ENCODE measurements at regions not wholly inside any gene's neighbourhood (a gene's known extent, or its start where the extent isn't known, plus 50 kb on each side); places are given as distances from the start of the nearest gene placed in this dataset.

GRCh38 chr4:116899561-116899960 lies 185.8 kb downstream of the TRAM1L1 start:
- H2BK15ac ChIP-seq (ENCODE audit: low read depth, low read length): no peak overlapping the region
- no peak for TF ChIP-seq MAZ (IDR thresholded peaks at IDR 0.05; ENCODE audit: borderline replicate concordance, low read depth, low read length)
- no peak for TF ChIP-seq RCOR1 (IDR thresholded peaks at IDR 0.05; ENCODE audit: insufficient replicate concordance, low read length)
- no peak for TF ChIP-seq MXI1 (IDR thresholded peaks at IDR 0.05; ENCODE audit: borderline replicate concordance, low read depth, low read length)
- TF ChIP-seq FOS (IDR thresholded peaks at IDR 0.05; ENCODE audit: low read depth, low read length): no peak
- TF ChIP-seq SMC3 (IDR thresholded peaks at IDR 0.05; ENCODE audit: low read depth, low read length): no peak
- no peak for TF ChIP-seq RAD21 (IDR thresholded peaks at IDR 0.05; ENCODE audit: low read length)
- no peak for TF ChIP-seq CHD1 (IDR thresholded peaks at IDR 0.05; ENCODE audit: low read depth, low read length)
- no peak for TF ChIP-seq NFE2L2 (IDR thresholded peaks at IDR 0.05; ENCODE audit: low read depth, low read length)
- TF ChIP-seq POLR2A (IDR thresholded peaks at IDR 0.05; ENCODE audit: low read depth, low read length): no peak
- no peak for TF ChIP-seq CTCF (conservative IDR thresholded peaks at IDR 0.05; ENCODE audit: low read depth, low read length)
- TF ChIP-seq, protein P1, sequence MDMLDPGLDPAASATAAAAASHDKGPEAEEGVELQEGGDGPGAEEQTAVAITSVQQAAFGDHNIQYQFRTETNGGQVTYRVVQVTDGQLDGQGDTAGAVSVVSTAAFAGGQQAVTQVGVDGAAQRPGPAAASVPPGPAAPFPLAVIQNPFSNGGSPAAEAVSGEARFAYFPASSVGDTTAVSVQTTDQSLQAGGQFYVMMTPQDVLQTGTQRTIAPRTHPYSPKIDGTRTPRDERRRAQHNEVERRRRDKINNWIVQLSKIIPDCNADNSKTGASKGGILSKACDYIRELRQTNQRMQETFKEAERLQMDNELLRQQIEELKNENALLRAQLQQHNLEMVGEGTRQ (IDR thresholded peaks at IDR 0.05; ENCODE audit: low read depth, low read length): no peak
- TF ChIP-seq BHLHE40 (IDR thresholded peaks at IDR 0.05; ENCODE audit: low read depth, low read length): no peak
- no peak for TF ChIP-seq MAFK (IDR thresholded peaks at IDR 0.05; ENCODE audit: low read depth, low read length)
- ChIA-PET CTCF (interaction anchor here (0.5 kb wide), 1 partner anchor 1029 kb away, joined by 3 read pairs; no protein-coding TSS in a partner anchor), POLR2A (ENCODE audit: unreplicated experiment) (no interaction called here)
- H3K4me3 ChIP-seq (ENCODE audit: insufficient read depth, low read depth, low read length): no peak overlapping the region
- DNase-seq: no peak
- no peak overlapping the region for H3K9ac ChIP-seq (ENCODE audit: low read depth, low read length)
- H2AK5ac ChIP-seq (ENCODE audit: low read depth, low read length): no peak overlapping the region
- no peak overlapping the region for H3K4ac ChIP-seq (ENCODE audit: low read depth, low read length)
- intact Hi-C loops (cut with micrococcal nuclease): no loop called here
- no peaks in the 10 kb centered on the region for H3K36me3 ChIP-seq (ENCODE audit: control insufficient read depth, insufficient read depth, low read length)
- no peak overlapping the region for H3K56ac ChIP-seq (ENCODE audit: extremely low read depth, insufficient read depth, low read length)
- no peak overlapping the region for H4K91ac ChIP-seq (ENCODE audit: insufficient read depth, low read depth, low read length)
- H2BK120ac ChIP-seq (ENCODE audit: low read depth, low read length): no peak overlapping the region
- no peak overlapping the region for H2AK9ac ChIP-seq (replicated peaks; ENCODE audit: low read depth, low read length, poor library complexity)
- no peak overlapping the region for H2AFZ ChIP-seq (replicated peaks; ENCODE audit: low read length, poor library complexity)
- no peak overlapping the region for H2BK5ac ChIP-seq (ENCODE audit: low read depth, low read length, poor library complexity, severe bottlenecking)
- BruUV-seq (replicated peaks): no TSS peak
- in situ Hi-C loops (cut with MboI; ENCODE audit: low sequenced_read_pairs): no loop called here
- H3K27me3 ChIP-seq (ENCODE audit: control insufficient read depth, insufficient read depth, low read length): no peaks in the 10 kb centered on the region
- no peaks in the 10 kb centered on the region for H3K79me1 ChIP-seq (ENCODE audit: low read depth in 1 of 2, low read length in 2 of 2)
- ATAC-seq (ENCODE audit: low read depth): no peak
- dilution Hi-C loops (cut with HindIII; ENCODE audit: low sequenced_read_pairs, unreplicated experiment): no loop called here
- H4K5ac ChIP-seq (ENCODE audit: low read depth, low read length): no peak overlapping the region
- H4K20me1 ChIP-seq (ENCODE audit: insufficient read depth, low read length): no peaks in the 10 kb centered on the region
- no peak overlapping the region for H3K23ac ChIP-seq (ENCODE audit: low read depth, low read length)
- no peaks in the 10 kb centered on the region for H3K9me1 ChIP-seq (ENCODE audit: insufficient read depth, low read length)
- H3K9me3 ChIP-seq (ENCODE audit: control insufficient read depth, insufficient read depth, low read length): peaks cover 2% of the 10 kb centered on the region
- H3K4me2 ChIP-seq (ENCODE audit: low read depth, low read length): no peak overlapping the region
- H3K18ac ChIP-seq (ENCODE audit: low read depth, low read length): no peak overlapping the region
- no peak overlapping the region for H2BK20ac ChIP-seq (ENCODE audit: low read depth, low read length)
- H3K27ac ChIP-seq (ENCODE audit: insufficient read depth, low read length): no peak overlapping the region
- H3K14ac ChIP-seq (replicated peaks; ENCODE audit: low read depth, low read length): no peak overlapping the region
- no CpG with 5 or more reads among the region's 1 CpG for WGBS, 2 experiments (ENCODE audit: extremely low coverage in 2 of 2, insufficient read length in 1 of 2)
- no peak overlapping the region for H4K8ac ChIP-seq (ENCODE audit: low read depth in 2 of 2, low read length in 2 of 2)
- H3K4me1 ChIP-seq (ENCODE audit: control insufficient read depth, insufficient read depth, low read length): no peaks in the 10 kb centered on the region

Measured in IMR-90 (cell line).